ENCODE measurements at regions not wholly inside any gene's neighbourhood (a gene's known extent, or its start where the extent isn't known, plus 50 kb on each side); places are given as distances from the start of the nearest gene placed in this dataset.

DNA sequence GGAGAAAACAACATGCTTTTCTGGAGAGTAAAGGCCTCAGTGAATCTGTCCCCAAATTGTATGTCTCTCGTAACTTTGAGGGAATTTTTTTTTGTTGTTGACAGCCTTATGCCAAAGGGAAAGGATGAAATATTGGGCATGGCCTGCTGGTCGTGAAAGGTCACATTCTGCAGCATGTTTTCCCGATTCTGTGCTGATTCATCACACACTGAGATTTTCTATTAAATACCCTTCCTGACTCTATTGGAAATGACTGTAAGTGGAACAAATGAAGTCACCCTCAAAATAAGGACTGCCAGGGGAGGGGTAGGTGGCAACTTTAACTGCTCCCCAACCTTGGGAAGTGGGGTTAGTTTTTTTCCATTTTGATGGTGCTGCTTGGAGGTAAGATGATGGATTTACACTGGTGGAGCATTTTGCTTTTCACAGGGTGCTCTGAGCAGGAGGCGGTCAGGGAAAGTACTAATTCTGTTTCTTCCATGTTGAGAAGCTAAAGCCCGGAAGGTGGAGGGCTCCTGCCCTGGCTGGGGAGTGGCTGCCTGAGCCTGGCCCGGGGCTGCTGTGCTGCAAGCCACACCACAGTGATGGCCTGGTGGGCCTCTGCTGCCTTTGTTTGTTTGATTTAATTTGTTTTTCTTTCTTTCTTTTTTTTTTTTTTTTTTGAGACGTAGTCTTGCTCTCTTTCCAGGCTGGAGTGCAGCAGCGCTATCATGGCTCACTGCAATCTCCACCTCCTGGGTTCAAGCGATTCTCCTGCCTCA, 116.8 kb upstream of the SPATA13 start:
- Histone ChIP-seq H3K36me3 (no peaks in the 10 kb centered on the region), H3K9me3 (peaks cover 5 to 12% of the 10 kb centered on the region in 2 donors), H3K27ac (no peak overlapping the region), H3K27me3 (no peaks in the 10 kb centered on the region), H3K4me1 (no peaks in the 10 kb centered on the region), H3K4me3 (no peak overlapping the region)
- TF ChIP-seq, protein P1, sequence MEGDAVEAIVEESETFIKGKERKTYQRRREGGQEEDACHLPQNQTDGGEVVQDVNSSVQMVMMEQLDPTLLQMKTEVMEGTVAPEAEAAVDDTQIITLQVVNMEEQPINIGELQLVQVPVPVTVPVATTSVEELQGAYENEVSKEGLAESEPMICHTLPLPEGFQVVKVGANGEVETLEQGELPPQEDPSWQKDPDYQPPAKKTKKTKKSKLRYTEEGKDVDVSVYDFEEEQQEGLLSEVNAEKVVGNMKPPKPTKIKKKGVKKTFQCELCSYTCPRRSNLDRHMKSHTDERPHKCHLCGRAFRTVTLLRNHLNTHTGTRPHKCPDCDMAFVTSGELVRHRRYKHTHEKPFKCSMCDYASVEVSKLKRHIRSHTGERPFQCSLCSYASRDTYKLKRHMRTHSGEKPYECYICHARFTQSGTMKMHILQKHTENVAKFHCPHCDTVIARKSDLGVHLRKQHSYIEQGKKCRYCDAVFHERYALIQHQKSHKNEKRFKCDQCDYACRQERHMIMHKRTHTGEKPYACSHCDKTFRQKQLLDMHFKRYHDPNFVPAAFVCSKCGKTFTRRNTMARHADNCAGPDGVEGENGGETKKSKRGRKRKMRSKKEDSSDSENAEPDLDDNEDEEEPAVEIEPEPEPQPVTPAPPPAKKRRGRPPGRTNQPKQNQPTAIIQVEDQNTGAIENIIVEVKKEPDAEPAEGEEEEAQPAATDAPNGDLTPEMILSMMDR (IDR thresholded peaks at IDR 0.05) = no peak
- DNase-seq (ENCODE audit: low spot score) = no peak

DNA sequence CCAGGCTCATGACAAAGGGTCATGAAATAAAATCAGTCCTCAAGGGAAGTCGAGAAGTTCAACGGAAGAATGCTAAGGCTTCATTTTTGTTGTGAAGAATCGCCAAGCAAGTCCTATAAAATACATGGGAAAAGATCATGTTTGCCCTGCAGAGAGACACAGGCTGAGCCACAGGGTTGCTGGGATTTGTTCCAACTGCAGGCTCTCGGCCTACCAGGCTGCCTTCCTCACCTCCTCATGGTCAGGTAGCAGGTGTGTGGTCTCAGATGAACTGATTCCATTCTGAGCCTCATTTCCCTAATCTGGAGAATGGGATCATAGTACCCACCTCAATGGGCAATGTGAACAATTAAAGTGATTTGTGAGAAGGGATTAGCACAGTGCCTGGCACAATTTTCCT, 114.9 kb upstream of the SPATA13 start:
- Histone ChIP-seq H3K27me3 (no peaks in the 10 kb centered on the region), H3K9me3 (peaks cover 5 to 12% of the 10 kb centered on the region in 2 donors), H3K4me1 (peaks cover 0 to 4% of the 10 kb centered on the region in 2 donors), H3K36me3 (no peaks in the 10 kb centered on the region), H3K27ac (no peak overlapping the region), H3K4me3 (no peak overlapping the region)
- no peak for DNase-seq (ENCODE audit: low spot score)
- TF ChIP-seq, protein P1 (IDR thresholded peaks at IDR 0.05) = no peak

DNA sequence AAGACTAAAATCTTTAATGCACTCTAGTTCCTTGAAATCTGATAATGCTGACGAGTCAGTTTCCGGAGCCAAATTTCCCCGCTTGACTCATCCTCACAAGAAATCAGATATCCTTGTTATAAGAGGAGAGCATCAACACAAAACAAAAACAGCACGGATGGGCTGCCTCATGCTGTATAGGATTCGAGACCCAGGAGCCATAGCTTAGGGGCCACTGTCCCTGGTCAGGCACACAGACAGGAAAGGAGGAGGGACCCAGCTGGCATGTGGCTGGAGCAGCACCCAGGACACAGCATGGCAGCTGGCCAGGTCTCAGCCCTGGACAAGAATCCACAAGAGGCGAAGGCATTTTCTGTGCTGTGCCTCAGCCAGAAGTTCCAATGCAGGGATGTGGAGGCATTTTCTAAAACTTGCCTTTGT, 110.2 kb upstream of the SPATA13 start:
- TF ChIP-seq, protein P1 (IDR thresholded peaks at IDR 0.05) = no peak
- H3K27ac ChIP-seq = no peak overlapping the region
- DNase-seq (ENCODE audit: low spot score) = no peak
- H3K4me1 ChIP-seq = peaks cover 0 to 33% of the 10 kb centered on the region in 2 donors
- no peaks in the 10 kb centered on the region for H3K27me3 ChIP-seq
- H3K4me3 ChIP-seq = no peak overlapping the region
- H3K36me3 ChIP-seq = no peaks in the 10 kb centered on the region
- peaks cover 5 to 12% of the 10 kb centered on the region in 2 donors for H3K9me3 ChIP-seq

DNA sequence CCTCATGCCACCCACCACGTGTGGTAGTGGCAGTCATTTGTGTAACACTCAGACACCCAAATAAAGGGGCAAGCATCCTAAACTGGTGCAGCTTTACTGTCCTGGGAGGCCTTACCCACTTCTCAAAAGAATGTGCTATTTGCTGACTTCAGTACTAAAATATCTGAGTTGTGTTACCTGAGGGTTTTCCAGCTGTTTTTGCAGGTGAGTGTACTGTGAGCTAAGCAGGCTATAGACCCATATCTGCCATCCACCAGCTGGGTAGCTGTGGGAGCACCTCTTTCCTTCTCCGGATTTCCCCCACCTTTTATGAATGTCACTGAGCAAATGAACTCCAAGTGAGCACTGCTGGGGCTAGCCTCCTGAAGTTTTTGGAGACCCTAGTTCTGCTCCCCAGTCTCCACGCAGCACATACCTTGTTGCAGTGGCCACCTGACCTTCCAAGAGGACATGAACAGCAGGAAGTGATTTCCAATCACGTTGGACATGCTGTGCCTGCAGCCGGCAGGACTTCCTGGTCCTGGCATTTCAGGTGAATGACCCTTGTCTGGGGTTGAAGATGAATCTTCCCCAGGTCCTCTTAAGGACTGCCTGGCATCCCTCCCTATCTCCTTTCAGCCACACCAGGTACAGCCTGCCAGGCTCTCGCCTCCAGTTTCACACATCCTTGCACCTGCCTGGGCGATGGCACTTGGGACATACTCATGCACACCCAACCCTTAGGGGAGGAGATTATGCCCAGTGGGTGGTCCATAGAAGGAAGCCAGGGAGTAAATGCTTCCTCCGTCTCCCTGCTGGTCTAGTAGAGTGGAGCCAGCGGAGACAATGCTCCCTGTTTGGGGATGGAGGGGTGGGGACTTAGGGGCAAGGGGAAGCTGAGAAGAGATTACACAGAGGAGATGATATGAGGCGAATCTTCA, 109.5 kb upstream of the SPATA13 start:
- Histone ChIP-seq H3K27ac (no peak overlapping the region), H3K4me1 (peaks cover 0 to 33% of the 10 kb centered on the region in 2 donors), H3K9me3 (peaks cover 5 to 12% of the 10 kb centered on the region in 2 donors), H3K27me3 (no peaks in the 10 kb centered on the region), H3K4me3 (no peak overlapping the region), H3K36me3 (no peaks in the 10 kb centered on the region)
- TF ChIP-seq, protein P1 (IDR thresholded peaks at IDR 0.05) = no peak
- no peak for DNase-seq (ENCODE audit: low spot score)

DNA sequence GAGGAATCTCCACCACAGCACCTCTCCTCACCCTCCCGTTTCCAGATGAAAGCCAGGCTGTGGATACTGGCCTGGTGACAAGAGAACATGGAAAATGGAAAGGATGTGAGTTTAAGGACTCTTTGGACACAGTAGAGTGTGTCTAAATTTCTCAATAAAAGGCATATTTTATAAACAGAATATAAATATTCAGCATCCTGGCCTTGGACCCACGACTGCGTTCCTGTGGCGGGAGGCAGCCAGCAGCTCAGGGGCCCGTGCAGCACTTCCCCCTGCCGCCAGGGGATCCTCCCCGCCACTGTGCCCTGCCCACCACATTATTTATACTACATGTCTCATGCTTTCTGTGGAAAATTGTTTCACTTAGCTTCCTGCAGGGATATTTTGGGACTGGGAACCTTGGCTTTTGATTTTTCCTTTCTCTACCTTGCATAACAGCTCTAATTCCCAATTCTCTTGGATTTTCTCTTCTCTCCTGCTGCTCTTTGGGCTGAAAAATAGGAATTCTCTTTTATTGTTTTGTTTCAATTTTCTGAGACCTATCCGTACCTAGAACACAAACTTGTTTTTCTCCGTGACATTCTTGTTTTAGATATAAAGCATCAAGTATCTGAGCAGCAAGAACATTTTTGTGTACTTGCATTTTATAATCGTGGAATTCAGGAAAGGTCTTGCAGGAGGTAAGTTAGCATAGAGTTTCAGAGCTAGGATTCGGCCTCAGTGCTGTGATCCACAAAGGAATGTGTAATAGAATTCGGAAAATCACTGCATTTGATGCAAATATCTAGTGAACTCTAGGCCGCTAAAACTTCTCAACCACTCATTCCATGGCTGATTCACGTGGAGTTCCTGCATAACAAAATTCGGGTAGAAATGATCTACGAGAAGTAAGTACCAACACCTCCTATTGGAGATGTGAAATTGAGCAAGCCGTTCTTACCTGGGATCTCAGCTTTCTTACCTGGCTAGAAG, 107.7 kb upstream of the SPATA13 start:
- TF ChIP-seq, protein P1 (IDR thresholded peaks at IDR 0.05) = no peak
- Histone ChIP-seq H3K36me3 (no peaks in the 10 kb centered on the region), H3K4me3 (no peak overlapping the region), H3K9me3 (no peaks in the 10 kb centered on the region), H3K4me1 (peaks cover 0 to 33% of the 10 kb centered on the region in 2 donors), H3K27me3 (no peaks in the 10 kb centered on the region), H3K27ac (peak overlapping the region; percentile 39 to 45)
- no peak for DNase-seq (ENCODE audit: low spot score)

All from right atrium auricular region (tissue), 2 donors.